ENCODE measurements at regions not wholly inside any gene's neighbourhood (a gene's known extent, or its start where the extent isn't known, plus 50 kb on each side); places are given as distances from the start of the nearest gene placed in this dataset.

- H3K36me3 ChIP-seq (ENCODE audit: insufficient read depth, low read length): no peaks in the 10 kb centered on the region
- no peak overlapping the region for H3K27ac Mint-ChIP-seq
- DNase-seq: no peak
- H3K27me3 Mint-ChIP-seq: no peaks in the 10 kb centered on the region
- H3K4me1 Mint-ChIP-seq: no peaks in the 10 kb centered on the region
- no peaks in the 10 kb centered on the region for H3K4me1 ChIP-seq (ENCODE audit: insufficient read depth, low read length)
- H3K9me3 ChIP-seq (ENCODE audit: control insufficient read depth in 1 of 2, low read length in 2 of 2): no peaks in the 10 kb centered on the region
- ChIA-PET CTCF (ENCODE audit: partially characterized antibody) (no interaction called here), POLR2A (ENCODE audit: partially characterized antibody) (no interaction called here)
- H3K4me3 Mint-ChIP-seq: no peak overlapping the region
- H3K9me3 Mint-ChIP-seq: peaks cover 0 to 5% (median 2%) of the 10 kb centered on the region in 8 donors
- no peak overlapping the region for H3K27ac ChIP-seq (ENCODE audit: low read depth, low read length)
- H3K4me3 ChIP-seq (ENCODE audit: low read length in 2 of 2): no peak overlapping the region
- H3K27me3 ChIP-seq (ENCODE audit: insufficient read depth, low read length): no peaks in the 10 kb centered on the region
- no peaks in the 10 kb centered on the region for H3K36me3 Mint-ChIP-seq
- intact Hi-C loops (cut with micrococcal nuclease): no loop called here
Observed at GRCh38 chr2:59583173-59583765, 970.2 kb downstream of the BCL11A start.

- Mint-ChIP-seq H3K4me3 (no peak overlapping the region), H3K27me3 (no peaks in the 10 kb centered on the region), H3K4me1 (no peaks in the 10 kb centered on the region), H3K9me3 (peaks cover 0 to 5% (median 2%) of the 10 kb centered on the region in 8 donors), H3K36me3 (no peaks in the 10 kb centered on the region), H3K27ac (no peak overlapping the region)
- intact Hi-C loops (cut with micrococcal nuclease): no loop called here
- POLR2A ChIA-PET (ENCODE audit: partially characterized antibody): no interaction called here
- no peaks in the 10 kb centered on the region for H3K4me1 ChIP-seq (ENCODE audit: insufficient read depth, low read length)
- DNase-seq: no peak
- H3K4me3 ChIP-seq (ENCODE audit: low read length in 2 of 2): no peak overlapping the region
- no peaks in the 10 kb centered on the region for H3K36me3 ChIP-seq (ENCODE audit: insufficient read depth, low read length)
- no peaks in the 10 kb centered on the region for H3K27me3 ChIP-seq (ENCODE audit: insufficient read depth, low read length)
- H3K27ac ChIP-seq (ENCODE audit: low read depth, low read length): no peak overlapping the region
- H3K9me3 ChIP-seq (ENCODE audit: control insufficient read depth in 1 of 2, low read length in 2 of 2): no peaks in the 10 kb centered on the region
- CTCF ChIA-PET (ENCODE audit: partially characterized antibody): no interaction called here
Observed at GRCh38 chr2:59578349-59578748, 975.1 kb downstream of the BCL11A start.

GRCh38 chr2:59575191-59575590 is 978.3 kb downstream of the BCL11A start:
- no peak for DNase-seq
- Histone ChIP-seq H3K4me3 (ENCODE audit: low read length in 2 of 2) (no peak overlapping the region), H3K27me3 (ENCODE audit: insufficient read depth, low read length) (no peaks in the 10 kb centered on the region), H3K9me3 (ENCODE audit: control insufficient read depth in 1 of 2, low read length in 2 of 2) (no peaks in the 10 kb centered on the region), H3K4me1 (ENCODE audit: insufficient read depth, low read length) (no peaks in the 10 kb centered on the region), H3K27ac (ENCODE audit: low read depth, low read length) (no peak overlapping the region), H3K36me3 (ENCODE audit: insufficient read depth, low read length) (no peaks in the 10 kb centered on the region)
- Mint-ChIP-seq H3K4me1 (no peaks in the 10 kb centered on the region), H3K27ac (no peak overlapping the region), H3K4me3 (no peak overlapping the region), H3K27me3 (no peaks in the 10 kb centered on the region), H3K36me3 (no peaks in the 10 kb centered on the region), H3K9me3 (peaks cover 0 to 5% (median under 1%) of the 10 kb centered on the region in 8 donors)
- ChIA-PET POLR2A (ENCODE audit: partially characterized antibody) (no interaction called here), CTCF (ENCODE audit: partially characterized antibody) (no interaction called here)
- intact Hi-C loops (cut with micrococcal nuclease): no loop called here

GRCh38 chr2:59572227-59572626 is 981.2 kb downstream of the BCL11A start:
- H3K27ac ChIP-seq (ENCODE audit: low read depth, low read length): no peak overlapping the region
- H3K4me3 ChIP-seq (ENCODE audit: low read length in 2 of 2): no peak overlapping the region
- Mint-ChIP-seq H3K4me3 (no peak overlapping the region), H3K27me3 (no peaks in the 10 kb centered on the region), H3K4me1 (no peaks in the 10 kb centered on the region), H3K27ac (no peak overlapping the region), H3K9me3 (peaks cover 0 to 4% (median 2%) of the 10 kb centered on the region in 8 donors), H3K36me3 (no peaks in the 10 kb centered on the region)
- no peaks in the 10 kb centered on the region for H3K9me3 ChIP-seq (ENCODE audit: control insufficient read depth in 1 of 2, low read length in 2 of 2)
- H3K36me3 ChIP-seq (ENCODE audit: insufficient read depth, low read length): no peaks in the 10 kb centered on the region
- intact Hi-C loops (cut with micrococcal nuclease): no loop called here
- CTCF ChIA-PET (ENCODE audit: partially characterized antibody): no interaction called here
- H3K27me3 ChIP-seq (ENCODE audit: insufficient read depth, low read length): no peaks in the 10 kb centered on the region
- POLR2A ChIA-PET (ENCODE audit: partially characterized antibody): no interaction called here
- no peak for DNase-seq
- H3K4me1 ChIP-seq (ENCODE audit: insufficient read depth, low read length): no peaks in the 10 kb centered on the region

DNA sequence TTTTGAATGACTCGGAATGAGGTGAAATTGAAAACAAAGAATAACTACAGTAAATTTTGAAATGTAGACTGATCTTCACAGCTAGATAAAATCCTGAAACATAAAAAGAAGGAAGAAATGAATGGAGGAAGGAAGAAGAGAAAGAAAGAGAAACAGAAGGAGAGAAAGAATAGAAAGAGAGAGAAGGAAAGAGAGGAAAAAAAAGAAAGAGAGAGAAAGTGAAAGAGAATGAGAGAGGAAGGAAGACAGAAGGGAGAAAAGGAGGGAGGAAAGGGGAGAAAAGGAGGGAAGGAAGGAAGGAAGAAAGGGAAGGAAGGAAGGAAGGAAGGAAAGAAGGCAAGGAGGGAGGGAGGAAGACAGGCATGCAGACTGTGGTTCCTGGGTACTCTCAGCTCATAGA is 982.6 kb downstream of the BCL11A start:
- Histone ChIP-seq H3K9me3 (ENCODE audit: control insufficient read depth in 1 of 2, low read length in 2 of 2) (no peaks in the 10 kb centered on the region), H3K4me1 (ENCODE audit: insufficient read depth, low read length) (no peaks in the 10 kb centered on the region), H3K36me3 (ENCODE audit: insufficient read depth, low read length) (no peaks in the 10 kb centered on the region), H3K27ac (ENCODE audit: low read depth, low read length) (no peak overlapping the region), H3K4me3 (ENCODE audit: low read length in 2 of 2) (no peak overlapping the region), H3K27me3 (ENCODE audit: insufficient read depth, low read length) (no peaks in the 10 kb centered on the region)
- ChIA-PET POLR2A (ENCODE audit: partially characterized antibody) (no interaction called here), CTCF (ENCODE audit: partially characterized antibody) (no interaction called here)
- intact Hi-C loops (cut with micrococcal nuclease): no loop called here
- Mint-ChIP-seq H3K4me1 (no peaks in the 10 kb centered on the region), H3K4me3 (no peak overlapping the region), H3K27ac (no peak overlapping the region), H3K27me3 (no peaks in the 10 kb centered on the region), H3K36me3 (no peaks in the 10 kb centered on the region), H3K9me3 (peaks cover 0 to 4% (median under 1%) of the 10 kb centered on the region in 8 donors)
- no peak for DNase-seq

- Histone ChIP-seq H3K4me1 (ENCODE audit: insufficient read depth, low read length) (no peaks in the 10 kb centered on the region), H3K27me3 (ENCODE audit: insufficient read depth, low read length) (no peaks in the 10 kb centered on the region), H3K36me3 (ENCODE audit: insufficient read depth, low read length) (no peaks in the 10 kb centered on the region), H3K9me3 (ENCODE audit: control insufficient read depth in 1 of 2, low read length in 2 of 2) (no peaks in the 10 kb centered on the region), H3K4me3 (ENCODE audit: low read length in 2 of 2) (no peak overlapping the region), H3K27ac (ENCODE audit: low read depth, low read length) (no peak overlapping the region)
- no peaks in the 10 kb centered on the region for H3K4me1 Mint-ChIP-seq
- CTCF ChIA-PET (ENCODE audit: partially characterized antibody): no interaction called here
- intact Hi-C loops (cut with micrococcal nuclease): no loop called here
- POLR2A ChIA-PET (ENCODE audit: partially characterized antibody): no interaction called here
- H3K27ac Mint-ChIP-seq: no peak overlapping the region
- H3K4me3 Mint-ChIP-seq: peak overlapping the region in 1 of 8 donors; percentile 3
- no peaks in the 10 kb centered on the region for H3K36me3 Mint-ChIP-seq
- H3K27me3 Mint-ChIP-seq: no peaks in the 10 kb centered on the region
- H3K9me3 Mint-ChIP-seq: peaks cover 0 to 7% (median 0%) of the 10 kb centered on the region in 8 donors
- DNase-seq: no peak
Observed at GRCh38 chr2:59569124-59569523, 984.3 kb downstream of the BCL11A start.

DNA sequence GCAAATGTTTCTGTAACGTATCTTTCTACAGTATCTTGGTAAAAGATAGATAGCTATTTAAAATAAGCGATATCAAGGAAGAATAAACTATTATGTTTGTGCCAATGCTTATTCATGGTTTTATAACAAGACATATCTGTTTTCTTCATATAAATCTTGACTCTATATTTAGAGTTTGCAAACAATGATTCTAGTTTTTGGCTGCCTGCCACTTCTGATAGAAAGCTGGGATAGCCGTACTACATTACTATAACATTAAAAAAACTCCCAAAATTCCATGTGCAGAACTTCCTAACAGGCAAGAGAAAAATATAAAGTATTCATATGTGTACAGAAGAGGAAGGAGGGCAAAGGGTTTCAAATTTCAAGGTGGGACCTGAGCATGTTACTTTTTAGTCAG is 985.0 kb downstream of the BCL11A start:
- Histone ChIP-seq H3K9me3 (ENCODE audit: control insufficient read depth in 1 of 2, low read length in 2 of 2) (no peaks in the 10 kb centered on the region), H3K4me1 (ENCODE audit: insufficient read depth, low read length) (no peaks in the 10 kb centered on the region), H3K36me3 (ENCODE audit: insufficient read depth, low read length) (no peaks in the 10 kb centered on the region), H3K27ac (ENCODE audit: low read depth, low read length) (no peak overlapping the region), H3K27me3 (ENCODE audit: insufficient read depth, low read length) (no peaks in the 10 kb centered on the region), H3K4me3 (ENCODE audit: low read length in 2 of 2) (no peak overlapping the region)
- CTCF ChIA-PET (ENCODE audit: partially characterized antibody): no interaction called here
- DNase-seq: no peak
- POLR2A ChIA-PET (ENCODE audit: partially characterized antibody): no interaction called here
- no peaks in the 10 kb centered on the region for H3K27me3 Mint-ChIP-seq
- H3K36me3 Mint-ChIP-seq: no peaks in the 10 kb centered on the region
- H3K27ac Mint-ChIP-seq: no peak overlapping the region
- peaks cover 0 to 7% (median 0%) of the 10 kb centered on the region in 8 donors for H3K9me3 Mint-ChIP-seq
- H3K4me3 Mint-ChIP-seq: no peak overlapping the region
- no peaks in the 10 kb centered on the region for H3K4me1 Mint-ChIP-seq
- intact Hi-C loops (cut with micrococcal nuclease): no loop called here

GRCh38 chr2:59567151-59567550 is 986.3 kb downstream of the BCL11A start:
- Mint-ChIP-seq H3K4me3 (no peak overlapping the region), H3K27me3 (no peaks in the 10 kb centered on the region), H3K4me1 (no peaks in the 10 kb centered on the region), H3K9me3 (peaks cover 0 to 7% (median 0%) of the 10 kb centered on the region in 8 donors), H3K27ac (no peak overlapping the region), H3K36me3 (no peaks in the 10 kb centered on the region)
- H3K36me3 ChIP-seq (ENCODE audit: insufficient read depth, low read length): no peaks in the 10 kb centered on the region
- H3K4me1 ChIP-seq (ENCODE audit: insufficient read depth, low read length): no peaks in the 10 kb centered on the region
- H3K27ac ChIP-seq (ENCODE audit: low read depth, low read length): no peak overlapping the region
- H3K27me3 ChIP-seq (ENCODE audit: insufficient read depth, low read length): no peaks in the 10 kb centered on the region
- ChIA-PET CTCF (ENCODE audit: partially characterized antibody) (no interaction called here), POLR2A (ENCODE audit: partially characterized antibody) (no interaction called here)
- no peak for DNase-seq
- intact Hi-C loops (cut with micrococcal nuclease): no loop called here
- no peaks in the 10 kb centered on the region for H3K9me3 ChIP-seq (ENCODE audit: control insufficient read depth in 1 of 2, low read length in 2 of 2)
- no peak overlapping the region for H3K4me3 ChIP-seq (ENCODE audit: low read length in 2 of 2)
